HepG2 (cell line): ENCODE measurements at regions not wholly inside any gene's neighbourhood (a gene's known extent, or its start where the extent isn't known, plus 50 kb on each side); places are given as distances from the start of the nearest gene placed in this dataset.
A peak's percentile ranks its signal among the peaks of the same experiment; 100 is the strongest.

Experiments used
- ATAC-seq: fragments of 200-7000 bp; cut with Tn5 transposase; 3 replicates; pipeline ENCODE4 v1.9.1; 2020; ENCODE audit warnings: mild to moderate bottlenecking, moderate library complexity
- BruUV-seq: library from RNA; stranded (reverse); fragments of 400-500 nt; replicated peaks from 2 replicates; lab custom pipeline; 2021; lab: Mats Ljungman, UMichigan
- CTCF ChIA-PET: fragments of 300-600 bp; formaldehyde crosslinking; extraction: SDS; loops from one replicate; lab custom pipeline; 2021; ENCODE audit warnings: low total read pairs, inconsistent platforms, low intra/inter-chr PET ratio; lab: Yijun Ruan, JAX
- POLR2A ChIA-PET: fragments of 350-600 bp; sonication (Branson Sonifier 250); formaldehyde crosslinking; loops from one replicate; lab custom pipeline; 2020; ENCODE audit warnings: antibody characterized with exemption, inconsistent platforms; lab: Yijun Ruan, JAX
- DNase-seq: peaks from one replicate; pipeline ENCODE4 v3.0.0-alpha.2; 2015; ENCODE audit warnings: low spot score
- FAIRE-seq: peaks from 3 replicates; lab custom pipeline; 2011; peaks lifted over from hg19 to GRCh38; lab: Jason Lieb, UNC
- H2AFZ ChIP-seq: one replicate; pipeline ENCODE4 v1.6.1; 2011; ENCODE audit warnings: low read length, inconsistent platforms
- H3K27ac ChIP-seq: fragments of 300-600 bp; 3 replicates; pipeline ENCODE4 v1.8.0; 2011; ENCODE audit warnings: mixed run types, mild to moderate bottlenecking, mixed read lengths, low read length, inconsistent platforms; ENCODE audit not compliant: insufficient read depth; ENCODE audit errors: extremely low read length
- H3K27me3 ChIP-seq, 2 experiments: fragments of 200-600 bp in 1 of 2; 2 replicates in 1 of 2; 3 replicates in 1 of 2; pipeline versions ENCODE4 v1.6.0 to v1.8.0; 2011; ENCODE audit warnings: low read length in 2 of 2, mild to moderate bottlenecking in 2 of 2, moderate library complexity in 2 of 2, inconsistent platforms in 1 of 2; ENCODE audit not compliant: insufficient read depth in 2 of 2, control insufficient read depth in 1 of 2
- H3K36me3 ChIP-seq, 2 experiments: fragments of 200-600 bp in 1 of 2; replicated peaks in 1 of 2; 2 replicates in 1 of 2; 3 replicates in 1 of 2; pipeline versions ENCODE4 v1.5.1 to v1.8.0; 2011; ENCODE audit warnings: low read length in 2 of 2, inconsistent platforms in 1 of 2; ENCODE audit not compliant: insufficient read depth in 2 of 2, control insufficient read depth in 1 of 2
- H3K4me1 ChIP-seq: 2 replicates; pipeline ENCODE4 v1.5.1; 2012; ENCODE audit warnings: low read length, inconsistent platforms; ENCODE audit not compliant: insufficient read depth
- H3K4me2 ChIP-seq: 2 replicates; pipeline ENCODE4 v1.6.0; 2011; ENCODE audit warnings: low read depth, low read length, inconsistent platforms
- H3K4me3 ChIP-seq, 3 experiments: fragments of 200-600 bp in 1 of 3; sonication (generic), shearing (Covaris generic) in 1 of 3; replicated peaks in 1 of 3; 2 replicates each; pipeline ENCODE4 v1.5.1; 2011 to 2016; ENCODE audit warnings: low read length in 3 of 3, inconsistent platforms in 2 of 3, low read depth in 2 of 3, mild to moderate bottlenecking in 2 of 3, control low read depth in 1 of 3, mixed read lengths in 1 of 3; ENCODE audit not compliant: insufficient read depth in 1 of 3
- H3K79me2 ChIP-seq: one replicate; pipeline ENCODE4 v1.6.1; 2011; ENCODE audit warnings: low read length, inconsistent platforms; ENCODE audit not compliant: insufficient read depth
- H3K9ac ChIP-seq: 2 replicates; pipeline ENCODE4 v1.6.0; 2011; ENCODE audit warnings: mild to moderate bottlenecking, low read depth, low read length, inconsistent platforms; ENCODE audit not compliant: insufficient read depth
- H3K9me3 ChIP-seq: 2 replicates; pipeline ENCODE4 v1.5.1; 2012; ENCODE audit warnings: mild to moderate bottlenecking, low read length
- H4K20me1 ChIP-seq: 2 replicates; pipeline ENCODE4 v1.6.0; 2011; ENCODE audit warnings: inconsistent platforms, mild to moderate bottlenecking, low read length, moderate library complexity; ENCODE audit not compliant: insufficient read depth
- CAMTA2 ChIP-seq: sonication (generic); formaldehyde crosslinking; IDR thresholded peaks from 2 replicates; pipeline ENCODE4 v1.4.0; 2020; ENCODE audit warnings: mild to moderate bottlenecking, missing genetic modification reagents, borderline replicate concordance
- CBFB ChIP-seq: sonication (generic); formaldehyde crosslinking; IDR thresholded peaks from 2 replicates; pipeline ENCODE4 v1.4.0; 2020; ENCODE audit warnings: missing genetic modification reagents
- CCAR2 ChIP-seq: fragments of 200-400 bp; formaldehyde crosslinking; optimal IDR thresholded peaks from 2 replicates; pipeline ENCODE3; 2018; ENCODE audit warnings: low read depth, mild to moderate bottlenecking, low read length, moderate library complexity
- E2F2 ChIP-seq: sonication (generic); formaldehyde crosslinking; IDR thresholded peaks from 2 replicates; pipeline ENCODE4 v1.4.0; 2020; ENCODE audit warnings: missing genetic modification reagents, borderline replicate concordance
- HMG20A ChIP-seq: IDR thresholded peaks from 2 replicates; pipeline ENCODE4 v1.6.1; 2016; ENCODE audit warnings: borderline replicate concordance
- IRF2 ChIP-seq: IDR thresholded peaks from 2 replicates; pipeline ENCODE4 v1.6.1; 2018; ENCODE audit warnings: missing genetic modification reagents, missing compliant biosample characterization
- MAFF ChIP-seq: IDR thresholded peaks from 2 replicates; pipeline ENCODE4 v1.6.1; 2011; ENCODE audit warnings: low read depth, low read length, improper control_type of control experiment
- MAFK ChIP-seq, 2 experiments: IDR thresholded peaks in 1 of 2; conservative IDR thresholded peaks in 1 of 2; 2 replicates each; pipeline ENCODE4 v1.6.1; 2011; ENCODE audit warnings: improper control_type of control experiment in 2 of 2, low read length in 2 of 2
- MEF2D ChIP-seq: sonication (generic); formaldehyde crosslinking; IDR thresholded peaks from 2 replicates; pipeline ENCODE4 v1.5.1; 2020; ENCODE audit warnings: mild to moderate bottlenecking, missing genetic modification reagents
- RNF219 ChIP-seq: sonication (generic); formaldehyde crosslinking; IDR thresholded peaks from 2 replicates; pipeline ENCODE4 v1.5.0; 2020; ENCODE audit warnings: mild to moderate bottlenecking, missing genetic modification reagents
- SRF ChIP-seq: IDR thresholded peaks from 2 replicates; pipeline ENCODE4 v1.6.1; 2011; ENCODE audit warnings: mild to moderate bottlenecking, low read depth, low read length, moderate library complexity
- ZNF143 ChIP-seq: sonication (generic); formaldehyde crosslinking; IDR thresholded peaks from 2 replicates; pipeline ENCODE4 v1.4.0; 2020; ENCODE audit warnings: missing genetic modification reagents
- ZNF598 ChIP-seq: sonication (generic); formaldehyde crosslinking; IDR thresholded peaks from 2 replicates; pipeline ENCODE4 v1.5.1; 2020; ENCODE audit warnings: mild to moderate bottlenecking, missing genetic modification reagents, borderline replicate concordance
- ZNF639 ChIP-seq: conservative IDR thresholded peaks from 2 replicates; pipeline ENCODE4 v1.6.1; 2018; ENCODE audit warnings: missing genetic modification reagents
- ZSCAN22 ChIP-seq: sonication (generic); formaldehyde crosslinking; IDR thresholded peaks from 2 replicates; pipeline ENCODE4 v1.4.0; 2020; ENCODE audit warnings: mild to moderate bottlenecking, missing genetic modification reagents
- WGBS: methylation state at CpG from one replicate; pipeline ENCODE4 v1.1.6; 2017; ENCODE audit warnings: low lambda C conversion rate; 5-methylcytosine and 5-hydroxymethylcytosine counted together
- in situ Hi-C: cut with HindIII; loops from 2 replicates; pipeline ENCODE4 v1.10.0; 2017; ENCODE audit warnings: low pct_unique_long_range_greater_than_20kb; ENCODE audit not compliant: extremely low pct_ligation_motif_present
- intact Hi-C: fragments of 100-400 bp; cut with micrococcal nuclease; formaldehyde crosslinking; loops from one replicate; pipeline ENCODE4 v1.10.0; 2022; ENCODE audit not compliant: unreplicated experiment

- Histone ChIP-seq H4K20me1 (no peaks in the 10 kb centered on the region), H3K4me3 (no peak overlapping the region), H3K27me3 (no peaks in the 10 kb centered on the region), H3K4me2 (no peak overlapping the region), H2AFZ (no peak overlapping the region)
- 0% methylated on average over 2 of the region's 2 CpGs for whole genome bisulfite sequencing
- FAIRE-seq (no peak), DNase-seq (no peak)
- intact Hi-C loops, result no loop called here
- TF ChIP-seq SRF (no peak), ZSCAN22 (CRISPR knock-in tag) (no peak), MAFF (peak; percentile 92), MAFK (conservative IDR thresholded peaks at IDR 0.05 in 1 of 2, IDR thresholded peaks at IDR 0.05 in 1 of 2; ENCODE audit: low read length in 2 of 2) (peak; percentile 91 to 96)
- TF ChIP-seq, all 625 proteins: peak for 2
- POLR2A ChIA-PET, result no interaction called here
- in situ Hi-C loops, result loop anchor here (25.0 kb wide), 1 partner anchor 1283 kb away; no protein-coding TSS in a partner anchor
- H3K79me2 ChIP-seq, result no peaks in the 10 kb centered on the region
- no peaks in the 10 kb centered on the region for H3K36me3 ChIP-seq
- BruUV-seq, result no TSS peak
- no peaks in the 10 kb centered on the region for H3K9me3 ChIP-seq
- CTCF ChIA-PET, result no interaction called here
- no peak overlapping the region for H3K27ac ChIP-seq
- ATAC-seq, result no peak
- no peak overlapping the region for H3K9ac ChIP-seq
- no peaks in the 10 kb centered on the region for H3K4me1 ChIP-seq
Observed at GRCh38 chr6:18579166-18579565, 192.0 kb downstream of the RNF144B start.

- Histone ChIP-seq H3K9ac (no peak overlapping the region), H3K9me3 (no peaks in the 10 kb centered on the region), H3K27me3 (no peaks in the 10 kb centered on the region), H3K27ac (no peak overlapping the region), H4K20me1 (no peaks in the 10 kb centered on the region), H3K4me1 (peaks cover 6% of the 10 kb centered on the region), H3K4me2 (no peak overlapping the region), H3K36me3 (no peaks in the 10 kb centered on the region), H2AFZ (no peak overlapping the region), H3K79me2 (no peaks in the 10 kb centered on the region), H3K4me3 (no peak overlapping the region)
- WGBS, result 0% methylated on average over 1 of the region's 1 CpG
- DNase-seq (no peak), ATAC-seq (no peak), FAIRE-seq (no peak)
- intact Hi-C loops (no loop called here), in situ Hi-C loops (loop anchor here (25.0 kb wide), 1 partner anchor 1282 kb away; no protein-coding TSS in a partner anchor)
- ChIA-PET POLR2A (no interaction called here), CTCF (no interaction called here)
- BruUV-seq, result no TSS peak
- TF ChIP-seq CBFB (CRISPR knock-in tag) (no peak), ZNF143 (CRISPR knock-in tag) (no peak), HMG20A (CRISPR knock-in tag) (no peak), RNF219 (CRISPR knock-in tag) (no peak), CAMTA2 (CRISPR knock-in tag) (no peak), ZNF639 (CRISPR knock-in tag) (no peak), IRF2 (no peak), ZNF598 (CRISPR knock-in tag) (no peak), CCAR2 (no peak), E2F2 (CRISPR knock-in tag) (no peak), MEF2D (CRISPR knock-in tag) (no peak)
Observed at GRCh38 chr6:18579869-18580268, 192.7 kb downstream of the RNF144B start.
